Nephron (organoid): ENCODE measurements at regions not wholly inside any gene's neighbourhood (a gene's known extent, or its start where the extent isn't known, plus 50 kb on each side); places are given as distances from the start of the nearest gene placed in this dataset.

Source experiments
- H3K27ac Mint-ChIP-seq, 3 experiments: 2 replicates each; pipeline ENCODE4 v1.8.0; 2020; ENCODE audit warnings: mixed read lengths in 3 of 3, mild to moderate bottlenecking in 2 of 3, moderate library complexity in 1 of 3
- H3K27me3 Mint-ChIP-seq: 2 replicates; pipeline ENCODE4 v1.8.0; 2021; ENCODE audit warnings: low read depth, mild to moderate bottlenecking, moderate library complexity, mixed read lengths
- H3K36me3 Mint-ChIP-seq: 2 replicates; pipeline ENCODE4 v1.8.0; 2020; ENCODE audit warnings: low read depth, mixed read lengths
- H3K4me1 Mint-ChIP-seq: 2 replicates; pipeline ENCODE4 v1.8.0; 2020; ENCODE audit warnings: mixed read lengths
- H3K4me3 Mint-ChIP-seq, 3 experiments: 2 replicates each; pipeline ENCODE4 v1.8.0; 2020; ENCODE audit warnings: mild to moderate bottlenecking in 3 of 3, mixed read lengths in 3 of 3, moderate library complexity in 2 of 3
- H3K9me3 Mint-ChIP-seq: 2 replicates; pipeline ENCODE4 v1.8.0; 2020; ENCODE audit warnings: mixed read lengths
- TF ChIP-seq, protein P1 (sequence below), 3 experiments: fragments of 200-600 bp; sonication (generic); IDR thresholded peaks; one replicate each; pipeline ENCODE4 v1.5.0; 2021; ENCODE audit warnings: antibody characterized with exemption in 3 of 3; ENCODE audit not compliant: unreplicated experiment in 3 of 3

DNA sequence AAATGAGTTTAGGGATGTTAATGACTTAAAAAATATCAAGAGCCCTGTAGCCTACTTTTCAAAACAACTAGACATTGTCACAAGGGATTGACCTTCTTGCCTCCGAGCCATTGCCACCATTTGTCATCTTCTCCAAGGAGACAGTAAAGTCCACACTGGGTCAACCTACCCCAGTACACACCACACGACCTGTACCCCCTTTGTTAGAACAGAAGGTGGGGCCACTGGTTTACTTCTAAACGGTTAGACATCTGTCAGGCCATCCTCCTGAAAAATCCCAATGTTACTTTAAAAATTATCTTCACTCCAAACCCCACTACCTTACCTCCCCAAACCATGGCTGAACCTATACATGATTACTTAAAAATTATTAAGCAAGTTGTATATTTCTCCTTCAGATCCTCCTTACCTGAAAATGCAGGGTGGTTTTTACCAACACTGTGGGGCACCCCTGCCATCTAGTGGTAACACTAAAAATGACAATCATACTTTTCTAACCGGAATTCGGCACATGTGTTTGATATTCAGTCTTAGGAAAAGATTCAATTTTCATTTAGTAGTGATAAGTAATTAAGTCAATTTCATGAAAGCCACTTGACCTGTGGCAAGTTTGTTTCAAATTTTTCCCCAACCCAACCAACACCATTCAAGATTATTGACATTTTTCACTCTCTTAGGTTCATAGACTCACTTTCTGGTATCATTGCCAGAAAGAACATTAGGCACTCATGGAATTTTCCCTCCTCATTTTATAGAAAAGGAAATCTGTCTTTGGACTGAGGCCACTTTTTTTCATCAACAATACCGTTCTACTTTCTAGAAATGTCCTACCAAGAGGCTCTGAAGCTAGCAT, 265.3 kb upstream of the PKDCC start:
- Mint-ChIP-seq H3K36me3 (no peaks in the 10 kb centered on the region), H3K4me3 (no peak overlapping the region), H3K27ac (peak overlapping the region in 2 of 3 experiments; percentile 48 to 65), H3K27me3 (no peaks in the 10 kb centered on the region), H3K4me1 (peaks cover 21% of the 10 kb centered on the region), H3K9me3 (no peaks in the 10 kb centered on the region)
- TF ChIP-seq, protein P1, sequence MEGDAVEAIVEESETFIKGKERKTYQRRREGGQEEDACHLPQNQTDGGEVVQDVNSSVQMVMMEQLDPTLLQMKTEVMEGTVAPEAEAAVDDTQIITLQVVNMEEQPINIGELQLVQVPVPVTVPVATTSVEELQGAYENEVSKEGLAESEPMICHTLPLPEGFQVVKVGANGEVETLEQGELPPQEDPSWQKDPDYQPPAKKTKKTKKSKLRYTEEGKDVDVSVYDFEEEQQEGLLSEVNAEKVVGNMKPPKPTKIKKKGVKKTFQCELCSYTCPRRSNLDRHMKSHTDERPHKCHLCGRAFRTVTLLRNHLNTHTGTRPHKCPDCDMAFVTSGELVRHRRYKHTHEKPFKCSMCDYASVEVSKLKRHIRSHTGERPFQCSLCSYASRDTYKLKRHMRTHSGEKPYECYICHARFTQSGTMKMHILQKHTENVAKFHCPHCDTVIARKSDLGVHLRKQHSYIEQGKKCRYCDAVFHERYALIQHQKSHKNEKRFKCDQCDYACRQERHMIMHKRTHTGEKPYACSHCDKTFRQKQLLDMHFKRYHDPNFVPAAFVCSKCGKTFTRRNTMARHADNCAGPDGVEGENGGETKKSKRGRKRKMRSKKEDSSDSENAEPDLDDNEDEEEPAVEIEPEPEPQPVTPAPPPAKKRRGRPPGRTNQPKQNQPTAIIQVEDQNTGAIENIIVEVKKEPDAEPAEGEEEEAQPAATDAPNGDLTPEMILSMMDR (IDR thresholded peaks at IDR 0.05; ENCODE audit: unreplicated experiment in 3 of 3), result peak; percentile 80 to 85 (median 84)

- Mint-ChIP-seq H3K36me3 (no peaks in the 10 kb centered on the region), H3K4me3 (no peak overlapping the region), H3K27me3 (no peaks in the 10 kb centered on the region), H3K27ac (no peak overlapping the region), H3K9me3 (no peaks in the 10 kb centered on the region), H3K4me1 (peaks cover 16% of the 10 kb centered on the region)
- TF ChIP-seq, protein P1 (IDR thresholded peaks at IDR 0.05; ENCODE audit: unreplicated experiment in 3 of 3), result no peak
Observed at GRCh38 chr2:41784496-41784895, 263.3 kb upstream of the PKDCC start.

DNA sequence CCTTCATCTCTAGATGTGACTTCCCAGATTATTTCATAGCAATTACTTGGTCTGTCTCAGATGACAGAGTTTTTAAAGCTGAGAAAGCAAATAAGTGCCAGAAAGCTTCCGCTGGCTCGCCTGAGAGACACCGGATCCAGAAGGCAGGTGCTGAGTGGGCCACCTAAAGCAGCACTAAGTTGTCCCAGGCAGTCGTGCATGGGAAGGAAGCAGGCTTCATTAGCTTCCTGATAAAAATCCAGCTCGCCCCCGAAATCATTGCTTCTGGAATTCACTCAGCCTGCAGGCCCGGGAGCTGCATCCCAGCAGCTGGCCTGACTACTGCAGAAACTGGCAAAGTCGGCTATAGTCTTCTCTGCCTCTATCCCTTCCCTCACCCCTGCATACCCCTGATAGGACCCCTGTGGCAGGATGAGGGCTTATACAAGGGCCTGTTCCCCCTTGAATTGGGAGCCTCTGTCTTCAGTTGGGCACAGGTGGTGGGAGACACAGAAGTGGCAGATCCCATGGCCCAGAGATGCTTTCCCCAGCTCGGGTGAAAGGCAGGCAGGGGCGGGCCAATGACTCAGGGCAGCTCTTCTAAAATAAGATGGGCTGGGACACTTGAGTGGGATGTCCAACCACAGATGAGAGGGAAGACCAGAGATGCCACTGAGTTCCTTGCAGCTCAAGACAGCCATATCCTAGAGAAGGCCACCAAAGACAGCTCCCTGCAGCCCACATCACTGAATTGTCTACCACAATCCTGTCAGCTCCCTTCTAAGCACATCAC, 262.4 kb upstream of the PKDCC start:
- Mint-ChIP-seq H3K36me3 (no peaks in the 10 kb centered on the region), H3K27ac (no peak overlapping the region), H3K9me3 (no peaks in the 10 kb centered on the region), H3K27me3 (no peaks in the 10 kb centered on the region), H3K4me3 (no peak overlapping the region), H3K4me1 (peaks cover 9% of the 10 kb centered on the region)
- TF ChIP-seq, protein P1 (IDR thresholded peaks at IDR 0.05; ENCODE audit: unreplicated experiment in 3 of 3), result no peak

- no peaks in the 10 kb centered on the region for H3K4me1 Mint-ChIP-seq
- H3K9me3 Mint-ChIP-seq, result peaks cover 4% of the 10 kb centered on the region
- TF ChIP-seq, protein P1 (IDR thresholded peaks at IDR 0.05; ENCODE audit: unreplicated experiment in 3 of 3), result no peak
- no peaks in the 10 kb centered on the region for H3K36me3 Mint-ChIP-seq
- no peak overlapping the region for H3K4me3 Mint-ChIP-seq
- H3K27me3 Mint-ChIP-seq, result peaks cover 8% of the 10 kb centered on the region
- H3K27ac Mint-ChIP-seq, result no peak overlapping the region
Observed at GRCh38 chr2:41791523-41791922, 256.3 kb upstream of the PKDCC start.

DNA sequence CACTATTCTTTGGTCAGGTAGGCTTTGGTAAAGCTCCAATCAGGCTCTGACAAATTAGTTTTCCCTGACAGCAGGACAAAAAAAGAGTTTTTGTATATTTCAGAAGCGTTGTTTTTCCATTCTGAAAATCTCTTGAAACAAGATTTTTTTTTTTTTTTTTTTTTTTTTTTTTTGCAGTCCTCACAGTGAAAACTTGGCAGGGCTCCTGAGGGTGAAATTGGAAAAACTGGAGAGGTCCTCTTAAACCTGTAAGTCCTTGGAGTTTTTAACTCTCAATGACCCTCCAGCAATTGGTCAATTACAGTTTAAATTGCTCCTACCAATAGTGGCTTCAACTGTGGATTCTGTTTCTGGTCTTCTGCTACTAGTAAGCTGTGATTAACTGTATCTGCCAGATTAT, 244.5 kb upstream of the PKDCC start:
- Mint-ChIP-seq H3K4me3 (no peak overlapping the region), H3K27me3 (peaks cover 4% of the 10 kb centered on the region), H3K9me3 (peaks cover 37% of the 10 kb centered on the region), H3K27ac (no peak overlapping the region), H3K4me1 (no peaks in the 10 kb centered on the region), H3K36me3 (no peaks in the 10 kb centered on the region)
- TF ChIP-seq, protein P1 (IDR thresholded peaks at IDR 0.05; ENCODE audit: unreplicated experiment in 3 of 3), result no peak
